Right ventricle myocardium superior (tissue), 1 donor: ENCODE measurements at regions not wholly inside any gene's neighbourhood (a gene's known extent, or its start where the extent isn't known, plus 50 kb on each side); places are given as distances from the start of the nearest gene placed in this dataset.
"Not testable (repeated sequence)": the region's sequence is repeated elsewhere in the genome, so short reads cannot be mapped to it uniquely, and the experiment has no call there.

Experiments used
- ATAC-seq: fragments of 200-7000 bp; cut with Tn5 transposase; one replicate; pipeline ENCODE4 v1.9.1; 2020; ENCODE audit warnings: mild to moderate bottlenecking; ENCODE audit not compliant: poor library complexity
- DNase-seq: peaks from one replicate; pipeline ENCODE4 v3.0.0-alpha.2; 2020
- intact Hi-C: fragments of 100-400 bp; cut with DNase I; formaldehyde crosslinking; loops from one replicate; pipeline ENCODE4 v1.11.2; 2022
- donor health status: DM: no; HTN: yes; CAD: no; lungs with severe emphysema.

DNA sequence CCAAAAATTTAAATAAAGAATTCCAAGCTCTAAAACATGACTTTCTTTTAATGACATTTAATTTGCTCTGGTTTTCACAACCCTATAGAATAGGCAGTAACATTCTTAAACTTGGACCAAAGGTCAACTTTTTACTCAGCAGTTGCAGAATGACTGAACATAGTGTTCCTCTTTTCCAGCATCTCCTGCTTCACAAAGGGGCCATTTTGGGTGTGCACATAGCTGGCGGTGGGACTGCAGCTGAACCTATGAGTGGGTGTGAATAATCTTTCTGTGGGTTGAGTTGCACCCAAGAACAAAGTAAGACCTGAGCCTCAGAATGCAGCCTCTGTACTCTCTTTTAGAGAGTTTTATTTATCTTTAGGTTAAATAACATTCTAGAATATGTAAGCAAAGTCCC lies 96.9 kb upstream of the HAPLN1 start:
- intact Hi-C loops, result no loop called here
- ATAC-seq (no peak), DNase-seq (no peak)

DNA sequence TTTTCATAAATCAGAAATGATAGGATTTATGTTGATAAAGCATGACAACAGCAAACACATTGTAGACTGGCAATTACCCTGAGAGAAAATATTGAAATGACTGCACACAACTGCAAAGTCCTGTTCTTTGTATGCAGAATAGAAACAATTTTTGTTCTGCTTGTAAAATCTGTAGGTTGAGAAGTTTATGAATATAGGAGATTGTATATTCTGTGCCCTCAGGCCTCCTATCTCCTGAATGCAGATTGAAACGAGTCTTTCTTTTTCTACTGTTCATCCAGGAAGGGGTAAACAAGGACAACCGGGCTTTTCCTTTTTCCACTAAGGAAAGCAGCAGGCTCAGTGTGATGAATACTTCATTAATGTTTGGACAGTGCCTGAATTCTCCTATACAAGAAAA lies 95.0 kb upstream of the HAPLN1 start:
- no peak for ATAC-seq
- intact Hi-C loops, result no loop called here
- no peak for DNase-seq

DNA sequence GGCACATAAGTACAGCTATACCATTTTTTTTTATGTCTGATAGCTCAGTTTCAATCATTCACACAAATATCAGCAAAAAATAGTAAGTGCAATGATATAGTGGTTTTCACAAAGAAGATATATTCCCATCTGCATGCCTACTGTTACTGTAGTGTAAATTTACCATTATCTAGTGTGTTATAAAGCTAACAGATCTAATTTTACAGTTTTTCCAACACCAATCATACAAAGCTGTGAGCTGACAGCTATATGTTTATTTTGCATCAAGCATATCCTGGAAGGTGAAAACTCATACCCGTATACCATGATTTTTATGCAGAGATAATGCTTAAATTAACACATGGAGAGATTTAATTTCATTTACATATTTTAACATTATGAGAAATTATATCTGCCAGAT lies 89.9 kb upstream of the HAPLN1 start:
- intact Hi-C loops, result no loop called here
- ATAC-seq (no peak), DNase-seq (no peak)

DNA sequence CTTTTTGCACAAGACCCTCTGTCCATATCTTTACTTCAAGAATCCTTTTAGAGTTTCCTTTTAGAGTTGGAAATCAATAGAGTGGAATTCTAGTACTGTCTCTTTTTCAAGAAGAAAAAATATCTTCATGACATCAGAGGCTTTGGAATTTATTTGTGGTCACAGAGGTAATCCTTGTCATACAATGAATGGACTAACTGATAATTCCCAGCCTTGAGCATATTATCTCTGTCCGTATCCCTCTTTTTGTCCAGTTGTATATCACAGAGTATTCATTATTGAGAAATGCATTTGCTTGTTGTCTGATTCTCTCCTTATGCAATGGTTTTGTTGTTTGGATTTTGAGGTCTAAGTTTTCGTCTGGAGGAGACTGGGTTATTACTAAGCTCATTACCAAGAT lies 82.0 kb upstream of the HAPLN1 start:
- DNase-seq (no peak), ATAC-seq (no peak)
- intact Hi-C loops, result no loop called here

- ATAC-seq (no peak), DNase-seq (no peak)
- intact Hi-C loops, result no loop called here
Observed at GRCh38 chr5:83800201-83800600, 79.5 kb upstream of the HAPLN1 start.

- ATAC-seq, DNase-seq, intact Hi-C loops: not testable (repeated sequence)
Observed at GRCh38 chr5:83799020-83799419, 78.4 kb upstream of the HAPLN1 start.

GRCh38 chr5:83789371-83789770 lies 68.7 kb upstream of the HAPLN1 start:
- intact Hi-C loops, result no loop called here
- DNase-seq (no peak), ATAC-seq (no peak)

DNA sequence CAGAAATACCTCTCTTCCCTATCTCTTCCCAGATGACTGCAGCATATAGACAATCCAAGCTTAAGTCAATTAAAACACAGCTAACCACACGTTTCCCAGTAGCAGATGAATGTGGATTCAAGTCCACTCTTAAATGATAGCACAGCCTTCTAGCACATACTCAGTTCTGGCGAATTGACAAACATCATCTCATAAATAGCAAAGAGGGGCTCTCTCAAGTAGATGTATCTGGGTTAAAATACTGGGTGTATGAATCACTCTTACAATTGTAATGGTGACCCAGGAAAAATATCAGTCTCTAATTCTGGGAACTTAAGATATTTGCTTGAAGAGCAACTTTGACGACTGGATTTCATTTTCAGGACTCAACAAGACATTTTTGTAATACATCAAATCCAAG lies 67.0 kb upstream of the HAPLN1 start:
- intact Hi-C loops, result no loop called here
- DNase-seq (no peak), ATAC-seq (no peak)

DNA sequence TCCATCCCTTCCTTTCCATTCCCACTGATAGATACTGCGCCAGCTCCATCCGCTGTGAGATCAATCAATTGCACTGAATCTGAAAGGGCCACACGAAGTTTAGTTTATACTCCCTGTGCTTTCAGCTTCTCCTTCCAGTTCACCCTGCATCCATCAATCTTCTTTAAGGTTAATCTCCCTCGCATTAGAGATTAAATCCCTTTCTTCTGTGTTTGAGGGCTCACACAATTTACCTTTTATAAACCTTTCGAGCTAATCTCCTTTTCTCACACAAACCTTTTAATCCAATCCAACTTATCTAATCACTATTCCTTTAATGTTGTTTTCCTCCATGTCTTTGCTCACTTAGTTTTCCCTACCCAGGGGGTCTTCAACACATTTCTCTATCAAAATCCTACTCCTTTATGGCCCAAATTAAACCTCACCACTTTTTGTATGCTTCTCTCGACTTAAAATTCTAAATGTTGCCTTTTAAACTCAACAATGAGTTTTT lies 64.6 kb upstream of the HAPLN1 start:
- no peak for DNase-seq
- intact Hi-C loops, result no loop called here
- no peak for ATAC-seq

DNA sequence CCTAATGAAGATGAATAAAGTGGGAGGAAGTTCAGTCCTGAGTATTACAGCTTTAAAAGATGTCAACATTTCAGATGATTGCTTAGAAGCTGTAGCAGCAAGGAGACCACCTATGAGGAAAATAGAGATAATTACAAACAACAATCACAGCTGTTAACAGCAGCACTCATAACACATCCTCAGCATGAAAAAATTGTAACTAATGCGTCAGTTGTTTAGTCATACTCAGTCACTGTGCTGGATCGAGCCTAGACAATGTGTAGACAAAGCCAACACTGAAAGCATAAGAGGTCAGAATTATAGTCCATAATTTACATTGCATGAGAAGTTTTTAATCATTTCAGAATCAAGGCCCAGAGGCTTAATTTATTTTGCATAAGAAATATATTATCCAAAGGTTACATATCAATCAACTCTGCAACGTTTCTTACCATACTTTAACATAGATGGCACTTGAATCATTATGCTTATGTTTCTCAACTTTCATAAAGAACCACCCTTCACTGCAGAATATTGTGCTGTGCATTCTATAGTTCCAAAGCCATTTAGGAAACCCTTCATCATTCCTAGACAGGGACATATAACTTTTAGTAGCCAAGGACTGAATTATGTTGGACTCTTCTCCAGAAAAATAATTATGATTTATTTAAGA lies 60.2 kb upstream of the HAPLN1 start:
- intact Hi-C loops, result no loop called here

DNA sequence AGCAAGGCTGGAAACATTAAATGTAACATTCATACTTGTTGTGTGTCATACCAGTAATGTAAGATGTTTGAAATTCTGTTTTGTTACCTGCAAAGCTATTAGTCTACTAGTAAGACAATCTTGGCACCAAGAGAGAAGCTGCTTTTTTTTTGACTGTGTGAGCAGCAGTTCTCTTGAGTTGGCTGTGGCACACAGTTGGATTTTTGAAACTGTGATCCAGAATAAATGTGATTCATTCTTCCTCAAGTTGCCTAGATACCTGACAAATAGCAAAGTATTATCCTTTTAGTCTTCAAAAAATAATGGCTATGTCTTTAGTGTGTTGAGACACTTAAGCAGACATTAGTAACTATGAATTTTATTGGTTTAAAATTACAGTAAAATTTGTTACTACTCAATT lies 57.2 kb upstream of the HAPLN1 start:
- DNase-seq, result no peak
- intact Hi-C loops, result no loop called here
- no peak for ATAC-seq

More for the DNA sequence above, 60.2 kb upstream of the HAPLN1 start:
- no peak for DNase-seq
- ATAC-seq, result no peak

- ATAC-seq (no peak), DNase-seq (no peak)
- intact Hi-C loops, result no loop called here
Observed at GRCh38 chr5:83776437-83777031, 55.9 kb upstream of the HAPLN1 start.
